Suprapubic skin (tissue), 4 donors: ENCODE measurements at regions not wholly inside any gene's neighbourhood (a gene's known extent, or its start where the extent isn't known, plus 50 kb on each side); places are given as distances from the start of the nearest gene placed in this dataset.
A peak's percentile ranks its signal among the peaks of the same experiment; 100 is the strongest.

Experiments used
- DNase-seq, 2 donors: peaks; one replicate each; pipeline ENCODE4 v3.0.0-alpha.2; 2019; ENCODE audit warnings: low spot score in 2 of 2
- H3K27ac ChIP-seq: fragments of 200-600 bp; sonication (generic); one replicate; pipeline ENCODE4 v1.5.1; 2019
- H3K27me3 ChIP-seq: fragments of 200-600 bp; sonication (generic); one replicate; pipeline ENCODE4 v1.5.1; 2019
- H3K36me3 ChIP-seq: fragments of 200-600 bp; sonication (generic); one replicate; pipeline ENCODE4 v1.5.1; 2019
- H3K4me1 ChIP-seq: fragments of 200-600 bp; sonication (generic); one replicate; pipeline ENCODE4 v1.5.1; 2019
- H3K4me3 ChIP-seq: fragments of 200-600 bp; sonication (generic); one replicate; pipeline ENCODE4 v1.5.1; 2019; ENCODE audit warnings: mild to moderate bottlenecking
- H3K9me3 ChIP-seq: fragments of 200-600 bp; sonication (generic); one replicate; pipeline ENCODE4 v1.5.1; 2019
- EP300 ChIP-seq: sonication (generic); formaldehyde crosslinking; IDR thresholded peaks from one replicate; pipeline ENCODE4 v1.6.1; 2017; ENCODE audit warnings: antibody characterized with exemption
- POLR2A ChIP-seq, 2 donors: fragments of 450-650 bp; IDR thresholded peaks; one replicate each; pipeline ENCODE4 v1.6.1; 2017; ENCODE audit warnings: antibody characterized with exemption in 2 of 2, mild to moderate bottlenecking in 2 of 2, moderate library complexity in 2 of 2
- POLR2AphosphoS5 ChIP-seq, 3 donors: sonication (generic); formaldehyde crosslinking; IDR thresholded peaks; one replicate each; pipeline ENCODE4 v1.6.1; 2017; ENCODE audit warnings: antibody characterized with exemption in 3 of 3
- WGBS: methylation state at CpG from one replicate; pipeline ENCODE4 v1.1.5; 2018; 5-methylcytosine and 5-hydroxymethylcytosine counted together
- TF ChIP-seq, protein P1 (sequence below), 2 donors: fragments of 200-600 bp in 1 of 2; fragments of 450-650 bp in 1 of 2; sonication (generic) in 1 of 2; IDR thresholded peaks; one replicate each; pipeline ENCODE4 v1.5.1; 2016 to 2019; ENCODE audit warnings: antibody characterized with exemption in 2 of 2, mild to moderate bottlenecking in 1 of 2, moderate library complexity in 1 of 2

DNA sequence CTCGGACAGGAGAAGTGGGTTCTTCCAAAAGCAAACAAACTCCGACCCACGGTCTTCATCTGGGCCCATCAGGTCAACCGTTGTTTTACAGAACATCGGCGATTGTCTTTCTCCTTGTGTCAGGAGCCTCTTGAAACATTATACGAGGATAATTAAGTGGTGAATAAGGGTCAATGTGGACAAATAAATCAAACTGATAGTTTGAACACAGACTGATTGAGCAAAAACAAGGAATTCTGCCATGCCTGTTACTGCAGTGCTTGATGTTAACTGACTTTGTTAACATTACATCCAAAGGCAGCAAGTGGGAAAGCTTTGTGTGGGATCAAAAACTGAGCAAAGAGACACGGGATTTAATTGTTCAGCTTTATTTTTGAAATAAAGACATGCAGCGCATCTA, 101.1 kb upstream of the IFNGR1 start:
- no peaks in the 10 kb centered on the region for H3K4me1 ChIP-seq
- H3K4me3 ChIP-seq: no peak overlapping the region
- DNase-seq: no peak
- H3K36me3 ChIP-seq: no peaks in the 10 kb centered on the region
- no peaks in the 10 kb centered on the region for H3K27me3 ChIP-seq
- 92% methylated on average over 9 of the region's 9 CpGs for WGBS
- no peaks in the 10 kb centered on the region for H3K9me3 ChIP-seq
- H3K27ac ChIP-seq: no peak overlapping the region
- TF ChIP-seq, protein P1, sequence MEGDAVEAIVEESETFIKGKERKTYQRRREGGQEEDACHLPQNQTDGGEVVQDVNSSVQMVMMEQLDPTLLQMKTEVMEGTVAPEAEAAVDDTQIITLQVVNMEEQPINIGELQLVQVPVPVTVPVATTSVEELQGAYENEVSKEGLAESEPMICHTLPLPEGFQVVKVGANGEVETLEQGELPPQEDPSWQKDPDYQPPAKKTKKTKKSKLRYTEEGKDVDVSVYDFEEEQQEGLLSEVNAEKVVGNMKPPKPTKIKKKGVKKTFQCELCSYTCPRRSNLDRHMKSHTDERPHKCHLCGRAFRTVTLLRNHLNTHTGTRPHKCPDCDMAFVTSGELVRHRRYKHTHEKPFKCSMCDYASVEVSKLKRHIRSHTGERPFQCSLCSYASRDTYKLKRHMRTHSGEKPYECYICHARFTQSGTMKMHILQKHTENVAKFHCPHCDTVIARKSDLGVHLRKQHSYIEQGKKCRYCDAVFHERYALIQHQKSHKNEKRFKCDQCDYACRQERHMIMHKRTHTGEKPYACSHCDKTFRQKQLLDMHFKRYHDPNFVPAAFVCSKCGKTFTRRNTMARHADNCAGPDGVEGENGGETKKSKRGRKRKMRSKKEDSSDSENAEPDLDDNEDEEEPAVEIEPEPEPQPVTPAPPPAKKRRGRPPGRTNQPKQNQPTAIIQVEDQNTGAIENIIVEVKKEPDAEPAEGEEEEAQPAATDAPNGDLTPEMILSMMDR (IDR thresholded peaks at IDR 0.05): no peak
- TF ChIP-seq POLR2AphosphoS5 (IDR thresholded peaks at IDR 0.05) (no peak), EP300 (no peak), POLR2A (IDR thresholded peaks at IDR 0.05) (no peak)

DNA sequence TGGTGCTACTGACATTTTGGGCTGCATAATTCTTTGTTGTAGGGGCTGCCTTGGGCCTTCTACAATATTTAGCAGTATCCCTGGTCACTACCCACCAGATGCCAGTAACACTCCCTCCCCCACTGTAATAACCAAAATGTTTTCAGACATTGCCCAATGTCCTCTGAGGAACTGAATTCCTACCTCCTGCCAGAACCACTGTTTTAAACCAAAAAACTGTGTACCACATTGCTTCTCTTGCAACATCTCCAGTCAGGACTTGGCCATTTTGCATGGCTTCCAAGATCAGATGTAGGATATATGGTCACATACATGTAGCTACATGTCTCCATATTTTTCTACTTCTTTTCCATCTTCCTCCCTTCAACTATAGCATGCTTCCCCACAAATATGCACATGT, 97.4 kb upstream of the IFNGR1 start:
- Histone ChIP-seq H3K36me3 (no peaks in the 10 kb centered on the region), H3K27ac (no peak overlapping the region), H3K9me3 (no peaks in the 10 kb centered on the region), H3K4me3 (no peak overlapping the region), H3K4me1 (peaks cover 10% of the 10 kb centered on the region), H3K27me3 (no peaks in the 10 kb centered on the region)
- no peak for DNase-seq
- TF ChIP-seq POLR2AphosphoS5 (IDR thresholded peaks at IDR 0.05) (no peak), EP300 (no peak), POLR2A (IDR thresholded peaks at IDR 0.05) (no peak)
- TF ChIP-seq, protein P1 (IDR thresholded peaks at IDR 0.05): no peak

DNA sequence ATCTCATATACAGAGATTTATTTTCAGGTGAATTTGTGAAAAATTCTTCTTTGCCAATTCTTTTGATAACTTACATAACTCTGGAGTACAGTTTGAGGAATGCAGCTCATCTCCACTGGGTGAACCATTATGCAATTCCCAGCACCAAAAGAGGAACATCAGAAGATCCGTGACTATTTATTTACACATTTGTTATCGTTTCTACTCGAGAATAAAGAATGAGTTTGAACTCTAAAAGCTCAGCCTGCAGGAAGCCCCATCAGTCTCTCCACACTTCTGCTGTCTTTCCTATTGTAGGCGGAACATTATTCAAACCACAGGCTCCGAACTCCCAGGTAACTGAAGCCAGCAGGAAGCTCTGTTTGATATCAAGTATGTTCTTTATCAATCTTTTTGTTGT, 95.9 kb upstream of the IFNGR1 start:
- TF ChIP-seq POLR2AphosphoS5 (IDR thresholded peaks at IDR 0.05): no peak
- no peaks in the 10 kb centered on the region for H3K36me3 ChIP-seq
- no peaks in the 10 kb centered on the region for H3K9me3 ChIP-seq
- 51% methylated on average over 5 of the region's 5 CpGs for whole genome bisulfite sequencing
- H3K4me1 ChIP-seq: peaks cover 10% of the 10 kb centered on the region
- no peak overlapping the region for H3K4me3 ChIP-seq
- H3K27ac ChIP-seq: no peak overlapping the region
- H3K27me3 ChIP-seq: no peaks in the 10 kb centered on the region
- DNase-seq: no peak

DNA sequence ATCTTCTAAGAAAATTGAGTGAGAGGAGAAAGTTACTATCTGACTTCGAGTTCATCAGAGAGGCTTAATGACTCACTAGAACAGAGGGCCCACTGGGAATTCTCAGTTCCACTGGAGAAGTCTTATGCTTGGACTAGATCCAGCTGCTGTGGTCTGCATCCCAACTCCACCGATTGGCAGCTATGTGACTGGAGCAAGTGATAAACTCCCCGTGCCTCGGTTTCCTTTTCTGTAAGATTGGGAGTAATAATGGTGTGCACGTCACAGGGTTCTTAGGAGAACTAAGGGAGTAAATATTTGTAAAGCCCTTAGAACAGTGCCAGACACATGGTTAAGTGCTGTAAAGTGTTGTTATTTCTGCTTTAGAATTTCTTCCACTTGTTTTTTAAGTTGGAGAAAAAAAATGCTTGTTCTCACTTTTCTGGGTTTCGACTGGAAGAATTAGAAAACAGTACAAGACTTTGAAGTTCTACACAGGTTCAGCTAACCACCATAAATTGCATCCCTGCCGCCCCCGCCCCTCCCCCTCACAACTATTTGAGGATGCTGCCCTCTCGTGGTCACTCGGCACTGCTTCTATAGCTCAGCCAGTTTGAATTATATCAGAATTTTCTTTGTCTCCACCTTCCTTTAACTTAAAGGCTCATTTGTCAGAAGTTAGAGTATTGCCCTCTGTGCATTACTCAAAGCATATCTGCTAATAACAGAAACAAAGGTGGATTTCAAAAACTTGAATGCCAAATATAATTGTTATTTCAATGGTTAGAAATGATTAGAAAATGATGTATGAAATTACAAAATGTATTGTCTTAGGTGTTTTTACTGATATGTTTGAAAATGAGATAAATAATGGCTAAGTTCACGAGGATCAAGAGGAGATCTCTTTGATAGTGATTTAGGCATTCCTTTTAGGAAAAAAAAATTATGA, 95.0 kb upstream of the IFNGR1 start:
- Histone ChIP-seq H3K27me3 (no peaks in the 10 kb centered on the region), H3K27ac (no peak overlapping the region), H3K4me3 (no peak overlapping the region), H3K9me3 (no peaks in the 10 kb centered on the region), H3K36me3 (no peaks in the 10 kb centered on the region), H3K4me1 (peaks cover 15% of the 10 kb centered on the region)
- peak; percentile 81 to 85 for DNase-seq
- WGBS: 25% methylated on average over 11 of the region's 11 CpGs
- TF ChIP-seq POLR2A (IDR thresholded peaks at IDR 0.05): no peak
- no peak for TF ChIP-seq EP300
- TF ChIP-seq POLR2AphosphoS5 (IDR thresholded peaks at IDR 0.05): no peak
- TF ChIP-seq, protein P1 (IDR thresholded peaks at IDR 0.05): peak; percentile 81 to 82

DNA sequence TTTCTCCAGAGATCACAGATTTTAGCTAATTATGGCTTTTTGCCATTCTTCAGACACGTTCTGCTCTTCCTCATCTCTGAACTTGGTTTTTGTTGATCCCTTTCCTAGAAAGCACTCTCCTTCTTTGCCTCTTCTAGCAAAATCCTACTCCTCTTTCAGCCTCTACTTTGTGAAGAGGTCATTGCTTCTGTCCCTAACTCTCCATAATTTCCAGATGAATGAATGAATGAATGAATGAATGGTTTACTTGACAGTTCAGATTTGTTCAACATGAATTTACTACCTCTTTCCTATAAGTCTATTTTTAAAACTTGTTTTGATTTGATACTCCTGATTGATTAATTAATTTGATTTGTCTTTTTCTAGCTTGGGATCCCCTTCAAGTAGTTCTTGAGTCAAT, 94.0 kb upstream of the IFNGR1 start:
- no peak overlapping the region for H3K4me3 ChIP-seq
- no peaks in the 10 kb centered on the region for H3K9me3 ChIP-seq
- no peaks in the 10 kb centered on the region for H3K27me3 ChIP-seq
- no peak overlapping the region for H3K27ac ChIP-seq
- no peak for TF ChIP-seq EP300
- no peak for TF ChIP-seq POLR2A (IDR thresholded peaks at IDR 0.05)
- TF ChIP-seq, protein P1 (IDR thresholded peaks at IDR 0.05): no peak
- no peak for TF ChIP-seq POLR2AphosphoS5 (IDR thresholded peaks at IDR 0.05)
- no peak for DNase-seq
- 79% methylated on average over 1 of the region's 1 CpG for whole genome bisulfite sequencing
- peaks cover 21% of the 10 kb centered on the region for H3K4me1 ChIP-seq
- no peaks in the 10 kb centered on the region for H3K36me3 ChIP-seq
